COLO829 (cell line): ENCODE measurements at regions not wholly inside any gene's neighbourhood (a gene's known extent, or its start where the extent isn't known, plus 50 kb on each side); places are given as distances from the start of the nearest gene placed in this dataset.
"Not testable (repeated sequence)": the region's sequence is repeated elsewhere in the genome, so short reads cannot be mapped to it uniquely, and the experiment has no call there.

Experiments used
- DNase-seq: peaks from one replicate; pipeline ENCODE4 v3.0.0; 2012; ENCODE audit warnings: low spot score

DNA sequence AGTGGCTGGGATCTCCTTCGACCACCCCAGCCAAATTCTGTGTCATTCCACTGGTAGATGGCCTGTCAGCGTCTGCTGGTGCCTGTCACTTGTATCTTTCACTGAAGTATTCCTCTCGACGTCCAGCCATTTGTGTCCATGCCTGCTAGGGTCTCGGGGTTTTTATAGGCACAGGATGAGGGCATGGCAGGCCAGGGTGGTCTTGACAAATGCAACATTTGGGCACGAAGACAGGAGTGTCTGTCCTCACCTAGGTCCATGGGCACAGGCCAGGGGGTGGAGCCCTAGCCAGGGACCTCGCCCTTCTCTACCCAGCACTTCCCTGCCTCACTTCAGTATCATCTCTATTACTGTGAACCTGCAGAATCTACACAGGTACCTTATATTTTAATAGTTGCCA lies 2223.9 kb upstream of the ACO1 start:
- no peak for DNase-seq

DNA sequence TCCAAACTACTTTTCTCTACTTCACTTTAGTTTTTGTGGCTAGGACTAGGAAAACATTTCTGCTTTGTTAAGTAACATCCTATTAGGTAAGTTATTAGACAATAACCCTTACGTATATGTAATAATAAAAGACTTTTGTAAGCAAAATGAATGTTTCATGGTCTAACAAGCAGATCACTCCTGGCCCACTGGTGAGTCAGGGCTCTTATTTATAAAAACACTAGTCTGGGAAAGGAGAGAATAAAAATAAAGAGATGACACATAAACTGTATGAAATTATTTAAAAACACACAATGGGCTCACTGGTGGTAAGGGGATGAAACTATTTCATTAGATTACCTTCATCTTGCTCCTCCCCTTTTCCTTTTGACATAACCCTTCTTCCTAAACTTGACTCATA lies 2212.2 kb upstream of the ACO1 start:
- no peak for DNase-seq

DNA sequence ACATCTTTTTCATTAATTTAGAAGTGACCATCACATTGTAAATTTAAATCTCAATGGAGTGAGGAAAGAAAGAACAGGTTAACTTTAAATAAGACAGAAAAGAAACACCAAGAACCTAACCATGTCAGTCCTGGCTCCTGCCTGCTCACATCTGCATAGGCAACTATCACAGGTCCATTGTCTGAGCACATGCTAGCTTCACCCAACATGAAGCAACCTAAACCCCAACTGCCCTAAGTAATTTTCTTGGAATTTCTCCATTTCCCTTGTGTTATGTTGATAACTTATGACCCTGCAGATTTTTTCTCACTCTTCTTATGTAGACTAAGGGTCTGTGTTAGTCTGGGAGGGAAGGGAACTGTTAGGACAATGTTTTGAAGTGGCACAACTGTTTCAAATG lies 2205.8 kb upstream of the ACO1 start:
- no peak for DNase-seq

DNA sequence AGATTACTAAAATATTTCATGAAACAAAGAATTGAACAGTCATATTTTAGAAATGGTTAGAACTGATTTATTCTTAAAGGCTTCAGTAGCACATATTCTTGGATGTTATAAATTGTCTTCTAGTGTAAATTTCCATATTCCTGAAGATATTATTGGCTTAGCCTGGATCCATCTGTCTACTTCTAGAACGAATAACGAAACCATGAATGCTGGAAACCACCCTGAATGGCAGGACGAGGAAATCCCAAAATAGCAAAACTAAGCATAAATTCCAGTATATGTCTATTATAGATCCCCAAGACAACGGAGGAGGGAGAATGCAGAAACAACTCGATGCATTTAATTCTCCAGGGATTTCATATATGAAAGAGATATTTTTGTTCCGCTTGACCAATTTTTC lies 2191.0 kb upstream of the ACO1 start:
- DNase-seq = no peak

DNA sequence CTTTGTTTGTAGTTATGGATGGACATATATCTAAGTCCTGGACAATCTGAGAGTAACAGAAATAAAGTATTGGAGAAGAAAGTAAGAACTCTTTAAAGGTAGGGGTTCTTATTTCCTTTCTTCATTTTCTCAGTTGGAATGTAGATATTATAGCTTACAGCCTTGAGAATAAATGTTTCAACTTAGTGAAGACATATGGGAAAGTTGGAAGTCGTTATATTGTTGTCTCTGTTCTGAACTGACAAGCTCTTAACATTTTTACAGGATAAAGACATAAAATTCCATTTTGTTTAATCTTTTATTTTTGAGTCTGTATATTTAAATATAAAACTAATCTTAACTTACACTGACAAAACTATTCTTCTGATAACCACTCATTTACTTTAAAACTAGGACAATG lies 2187.5 kb upstream of the ACO1 start:
- no peak for DNase-seq

DNA sequence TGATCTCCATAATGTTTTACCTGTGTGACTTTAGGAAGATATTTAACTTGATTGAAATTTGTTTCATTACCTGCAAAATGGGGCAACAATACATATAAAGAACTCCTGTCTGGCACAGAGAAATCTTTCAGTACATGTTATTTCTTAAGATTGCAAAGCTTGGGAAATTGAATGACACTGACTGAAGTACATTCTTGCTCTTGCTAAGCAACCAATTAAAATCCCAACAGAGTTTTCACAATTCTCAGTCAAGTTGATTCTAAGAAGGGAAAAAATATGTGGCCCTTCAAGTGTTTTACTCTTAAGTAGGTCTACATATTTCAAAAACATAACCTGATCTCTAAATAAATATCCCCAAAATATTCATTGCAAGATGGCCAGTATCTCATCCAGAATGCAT lies 2187.0 kb upstream of the ACO1 start:
- DNase-seq = no peak

DNA sequence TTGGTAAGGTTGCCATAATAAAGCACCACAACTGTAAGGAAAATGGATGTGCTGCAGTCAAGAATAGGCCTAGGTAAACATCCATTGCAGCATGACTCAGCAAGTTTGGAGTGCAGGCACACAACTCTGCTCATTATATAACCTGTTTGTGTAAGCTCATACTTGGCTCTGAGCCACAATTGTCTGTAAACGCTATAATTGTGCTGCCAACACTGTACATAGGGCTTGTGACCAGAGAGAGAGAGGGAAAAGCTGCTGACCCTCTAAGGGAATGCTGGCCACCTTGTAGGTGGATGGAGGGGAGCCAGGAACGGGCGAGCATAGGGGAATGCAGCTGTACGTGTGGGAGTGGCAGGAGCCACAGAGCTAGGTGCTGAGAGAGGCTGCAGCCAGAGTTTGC lies 2186.5 kb upstream of the ACO1 start:
- DNase-seq = no peak

DNA sequence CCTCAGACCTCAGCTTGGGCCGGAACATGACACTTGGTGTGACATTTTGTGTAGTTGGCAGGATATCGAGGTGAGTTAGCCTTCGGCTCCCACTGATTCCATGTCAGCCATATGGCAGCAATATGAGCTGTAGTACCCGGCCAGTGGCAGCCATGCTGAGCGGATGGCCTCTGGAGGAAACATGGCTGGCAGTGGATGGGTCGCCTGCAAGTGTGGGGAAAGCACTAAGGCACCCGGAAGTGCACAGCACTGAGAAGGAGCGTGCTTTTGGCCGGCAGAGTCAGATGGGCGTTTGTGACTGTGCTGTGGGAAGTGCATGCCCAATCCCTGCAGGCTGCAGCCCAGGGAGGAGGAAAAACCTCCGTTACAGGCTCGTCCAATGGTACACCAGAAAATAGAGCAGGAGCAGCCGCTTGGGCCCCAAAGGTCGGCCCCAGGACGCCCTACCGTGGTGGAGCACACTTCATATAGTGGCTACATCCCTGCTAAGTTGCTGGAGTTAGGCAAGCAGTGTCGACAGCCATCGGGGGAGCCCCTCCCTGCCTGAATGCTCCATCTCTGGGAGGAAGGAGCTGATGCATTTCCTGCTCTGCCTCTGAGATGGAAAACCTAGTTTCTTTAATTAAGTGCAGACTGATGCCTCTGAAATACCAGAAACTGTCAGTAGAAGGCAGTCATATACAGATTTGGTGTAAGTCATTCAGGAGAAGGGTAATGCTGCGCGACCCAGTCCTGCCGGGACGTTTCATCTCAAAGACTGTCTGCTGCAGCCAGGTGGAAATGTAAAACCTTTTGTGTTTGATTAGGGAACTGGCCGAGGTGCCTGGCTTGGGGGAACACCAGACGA lies 2185.8 kb upstream of the ACO1 start:
- DNase-seq = no peak

DNA sequence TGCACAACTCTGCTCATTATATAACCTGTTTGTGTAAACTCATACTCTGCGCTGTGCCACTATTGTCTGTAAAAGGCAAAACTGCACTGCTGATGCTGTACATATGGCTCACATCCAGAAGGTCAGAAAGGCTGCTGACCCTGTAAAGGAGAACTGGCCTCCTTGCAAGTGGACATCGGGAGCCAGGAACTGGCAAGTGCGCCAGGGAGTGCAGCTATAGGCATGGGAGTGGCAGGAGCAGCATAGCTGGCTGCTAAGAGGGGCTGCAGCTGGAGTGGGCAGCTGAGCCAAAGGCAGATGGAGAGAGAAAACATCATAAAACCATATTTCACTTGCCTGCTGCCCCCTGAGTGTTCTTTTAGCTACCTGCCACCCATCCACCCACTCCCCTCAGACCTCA lies 2183.4 kb upstream of the ACO1 start:
- no peak for DNase-seq

DNA sequence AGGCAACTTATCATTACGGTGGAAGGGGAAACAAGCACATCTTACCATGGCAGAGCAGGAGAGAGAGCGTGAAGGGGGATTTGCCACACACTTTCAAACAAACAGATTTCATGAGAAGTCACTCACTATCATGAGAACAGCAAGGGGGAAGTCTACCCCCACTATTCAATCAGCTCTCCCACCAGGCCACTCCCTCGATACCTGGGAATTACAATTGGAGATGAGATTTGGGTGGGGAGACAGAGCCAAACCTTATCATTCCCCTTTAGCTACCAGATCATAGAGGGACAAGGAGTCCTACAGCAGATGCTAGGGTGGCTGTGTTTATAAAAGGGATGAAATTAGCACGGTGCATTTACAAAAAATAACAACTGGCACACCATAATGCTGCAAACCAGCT lies 2149.4 kb upstream of the ACO1 start:
- no peak for DNase-seq

DNA sequence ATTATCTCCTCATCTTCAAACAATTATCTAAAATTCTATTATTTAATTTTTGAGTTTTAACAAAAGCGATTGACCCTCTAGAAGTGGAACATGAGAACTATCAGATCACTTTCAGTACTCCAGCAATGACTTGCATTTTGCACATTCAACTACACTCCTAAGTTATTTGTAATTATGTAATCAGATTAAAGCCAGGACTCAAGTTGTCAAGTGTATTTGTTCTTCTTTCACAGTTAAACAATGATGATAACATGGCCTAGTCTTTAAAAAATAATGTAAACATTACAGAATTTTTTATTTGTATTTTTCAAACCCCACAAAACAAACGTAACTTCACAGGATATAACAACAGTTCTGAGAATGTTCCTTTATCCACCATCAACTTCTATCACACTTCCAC lies 2148.9 kb upstream of the ACO1 start:
- no peak for DNase-seq

DNA sequence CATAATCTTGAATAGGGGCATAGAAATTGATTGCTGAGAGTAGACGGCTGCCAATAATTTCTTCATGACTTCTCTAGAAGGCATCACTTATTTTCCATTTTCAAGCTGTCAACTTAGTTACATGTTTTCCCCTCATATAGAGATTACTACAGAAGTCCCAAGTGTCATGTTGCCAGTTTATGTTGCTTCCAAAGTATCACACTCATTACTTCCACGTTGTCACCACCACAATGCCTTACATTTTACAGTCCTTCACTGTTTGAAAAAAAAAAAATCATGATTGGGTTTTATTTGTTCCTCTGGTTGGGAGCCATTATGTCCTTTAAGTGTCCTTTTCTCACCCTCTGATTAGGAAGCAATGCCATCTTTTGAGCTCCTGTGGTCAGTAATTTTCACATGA lies 2144.6 kb upstream of the ACO1 start:
- no peak for DNase-seq

DNA sequence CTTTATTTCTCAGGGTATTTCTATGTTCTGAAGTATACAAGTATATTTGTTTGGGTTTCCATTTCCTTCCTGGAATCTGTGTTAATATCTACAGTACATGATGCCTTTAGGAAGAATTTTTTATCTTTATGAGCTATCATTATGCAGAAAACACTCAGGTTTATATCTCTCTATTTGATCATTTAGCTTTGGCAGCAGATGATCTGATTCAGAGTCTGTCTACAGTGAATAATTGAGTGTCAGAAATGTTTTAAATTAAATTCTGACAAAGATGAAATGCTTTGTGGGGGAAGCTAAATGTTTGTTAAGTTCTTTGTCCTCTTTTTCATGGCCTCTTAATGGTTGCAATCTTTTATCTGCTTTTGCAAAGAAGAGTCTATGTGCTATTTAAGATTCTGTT lies 2141.0 kb upstream of the ACO1 start:
- no peak for DNase-seq

DNA sequence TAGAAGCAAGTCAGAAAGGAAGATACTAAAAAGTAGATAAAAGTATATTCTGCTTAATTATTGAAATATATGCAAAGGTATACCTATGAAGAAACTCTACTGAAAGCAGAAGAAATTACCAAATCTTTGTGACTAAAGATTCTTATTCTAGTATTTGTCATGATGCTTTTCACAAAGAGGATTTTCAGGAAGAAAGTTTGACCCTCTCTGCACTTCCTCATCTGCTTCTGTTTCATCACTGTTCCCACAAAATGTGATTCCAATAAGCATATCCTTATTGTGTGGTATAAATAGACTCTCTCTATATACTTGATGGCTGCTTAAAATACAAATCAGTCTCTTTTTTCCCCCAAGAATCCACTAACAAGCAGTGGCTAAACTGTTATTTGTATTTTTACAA lies 2139.6 kb upstream of the ACO1 start:
- DNase-seq = no peak

DNA sequence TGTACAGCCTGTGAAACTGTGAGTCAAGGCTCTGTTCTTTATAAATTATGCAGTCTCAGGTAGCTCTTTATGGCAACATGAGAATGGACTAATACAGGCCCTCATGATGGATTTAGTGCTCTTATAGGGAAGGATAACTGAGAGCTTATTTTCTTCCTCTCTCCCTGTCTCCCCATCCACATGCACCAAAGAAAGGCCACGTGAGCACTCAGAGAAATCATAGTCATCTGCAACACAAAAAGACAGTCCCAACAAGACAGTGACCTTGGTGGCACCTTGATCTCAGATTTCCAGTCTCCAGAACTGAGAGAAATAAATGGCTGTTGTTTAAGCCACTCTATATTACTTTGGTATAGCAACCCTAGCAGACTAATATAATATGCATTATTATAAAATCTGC lies 2133.6 kb upstream of the ACO1 start:
- DNase-seq = no peak

DNA sequence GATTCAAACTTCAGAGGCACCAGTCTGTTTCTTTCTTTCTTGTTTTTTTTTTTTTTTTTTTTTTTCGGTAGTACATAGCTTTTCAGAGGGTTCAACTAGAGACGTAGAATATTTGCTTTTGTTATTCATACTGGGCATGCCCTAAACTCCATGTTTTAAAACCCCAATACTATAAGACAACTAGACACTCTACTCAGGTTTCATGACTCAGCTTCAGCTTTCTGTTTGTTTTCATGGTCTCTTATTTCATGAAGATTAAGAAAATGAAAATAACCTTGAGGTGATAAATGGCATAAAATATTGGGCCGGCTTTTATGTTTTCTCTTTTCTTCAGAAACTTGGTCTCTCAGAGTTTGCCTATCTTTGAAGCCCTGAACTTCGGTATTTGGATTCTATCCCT lies 2126.3 kb upstream of the ACO1 start:
- DNase-seq = no peak

DNA sequence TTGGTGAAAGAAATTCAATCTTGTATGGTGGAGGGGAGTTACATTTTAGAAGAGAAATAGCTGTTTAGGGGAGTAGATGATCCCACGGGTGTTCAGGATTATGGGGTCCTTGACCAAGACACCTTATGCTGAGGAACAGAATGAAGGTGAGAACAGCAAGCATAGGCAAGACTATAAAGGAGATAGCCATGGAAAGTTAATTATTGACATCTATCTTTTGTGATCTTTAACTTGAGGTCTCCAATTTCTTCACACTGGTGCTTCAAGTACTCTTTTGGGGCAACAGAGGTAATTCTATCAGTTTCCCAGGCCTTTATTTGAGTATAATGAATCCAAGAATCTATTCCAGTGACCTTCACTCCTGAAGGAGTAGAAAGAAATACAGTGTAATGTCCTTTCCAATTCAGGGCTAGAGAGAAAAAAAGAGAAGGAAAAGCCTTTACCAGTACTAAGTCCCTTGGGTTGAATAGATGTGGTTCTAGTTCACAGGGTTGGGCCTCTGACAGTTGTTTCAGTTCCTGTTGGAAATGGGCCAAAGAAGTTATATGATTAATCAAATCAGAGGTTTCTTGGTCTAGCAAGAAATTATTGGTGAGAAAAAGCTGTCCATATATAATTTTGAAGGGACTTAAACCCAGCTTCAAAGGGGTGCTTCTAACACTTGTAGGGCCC lies 2104.1 kb upstream of the ACO1 start:
- DNase-seq = no peak

DNA sequence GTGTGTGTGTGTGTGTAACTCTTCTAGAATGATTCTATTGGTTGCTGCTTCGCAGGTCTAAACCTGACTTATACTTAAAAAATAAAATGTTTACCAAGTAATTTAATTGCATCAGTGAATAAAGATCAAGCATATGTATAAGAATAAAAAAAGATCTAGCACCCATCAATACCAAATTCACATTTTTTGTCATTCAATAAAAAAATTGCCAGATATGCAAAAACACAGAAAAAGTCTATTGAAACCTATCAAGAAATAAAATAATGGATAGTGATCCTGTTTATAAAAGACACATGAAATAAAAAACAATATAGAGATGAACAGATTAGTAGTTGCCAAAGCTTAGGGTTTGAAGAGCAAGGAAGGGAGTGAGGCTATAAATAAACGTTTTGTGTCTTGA lies 2095.0 kb upstream of the ACO1 start:
- DNase-seq = no peak

DNA sequence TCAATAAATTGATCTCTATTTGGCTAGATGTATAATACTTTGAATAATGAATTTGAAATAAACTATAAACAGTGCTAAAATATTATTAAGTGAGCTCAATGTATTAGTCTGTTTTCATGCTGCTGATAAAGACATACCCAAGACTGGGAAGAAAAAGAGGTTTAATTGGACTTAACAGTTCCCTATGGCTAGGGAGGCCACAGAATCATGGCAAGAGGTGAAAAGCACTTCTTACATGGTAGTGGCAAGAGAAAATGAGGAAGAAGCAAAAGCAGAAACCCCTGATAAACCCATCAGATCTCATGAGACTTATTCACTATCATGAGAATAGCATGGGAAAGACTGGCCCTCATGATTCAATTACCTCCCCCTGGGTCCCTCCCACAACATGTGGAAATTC lies 2092.4 kb upstream of the ACO1 start:
- not testable (repeated sequence) for DNase-seq

DNA sequence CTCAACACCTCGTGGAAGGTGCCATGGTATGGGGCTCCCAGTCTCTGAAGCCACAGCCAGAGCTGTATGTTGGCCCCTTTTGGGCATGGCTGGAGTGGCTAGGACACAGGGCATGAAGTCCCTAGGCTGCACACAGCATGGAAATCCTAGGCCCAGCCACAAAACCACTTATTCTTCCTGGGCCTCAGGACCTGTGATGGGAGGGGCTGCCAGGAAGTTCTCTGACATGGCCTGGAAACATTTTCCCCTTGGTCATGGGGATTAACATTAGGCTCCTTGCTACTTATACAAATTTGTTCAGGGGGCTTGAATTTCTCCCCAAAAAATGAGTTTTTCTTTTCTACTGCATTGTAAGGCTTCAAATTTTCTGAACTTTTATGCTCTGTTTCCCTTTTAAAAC lies 2091.2 kb upstream of the ACO1 start:
- no peak for DNase-seq

DNA sequence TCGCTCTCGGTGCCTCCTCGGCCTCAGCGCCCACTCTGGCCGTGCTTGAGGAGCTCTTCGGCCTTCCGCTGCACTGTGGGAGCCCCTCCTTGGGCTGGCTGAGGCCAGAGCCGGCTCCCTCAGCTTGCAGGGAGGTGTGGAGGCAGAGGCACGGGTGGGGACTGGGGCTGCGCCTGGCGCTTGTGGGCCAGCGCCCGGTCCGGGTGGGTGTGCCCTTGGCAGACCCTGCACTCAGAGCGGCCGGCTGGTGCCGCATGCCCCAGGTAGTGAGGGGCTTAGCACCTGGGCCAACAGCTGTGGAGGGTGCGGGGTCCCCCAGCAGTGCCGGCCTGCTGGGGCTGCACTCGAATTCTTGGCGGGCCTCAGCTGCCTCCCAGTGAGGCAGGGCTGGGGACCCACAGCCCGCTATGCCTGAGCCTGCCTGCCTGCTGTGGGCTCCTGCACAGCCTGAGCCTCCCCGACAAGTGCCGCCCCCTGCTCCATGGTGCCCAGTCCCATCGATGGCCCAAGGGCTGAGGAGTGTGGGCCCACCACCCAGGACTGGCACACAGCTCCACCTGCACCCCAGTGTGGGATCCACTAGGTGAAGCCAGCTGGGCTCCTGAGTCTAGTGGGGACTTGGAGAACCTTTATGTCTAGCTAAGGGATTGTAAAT lies 2085.2 kb upstream of the ACO1 start:
- no peak for DNase-seq

DNA sequence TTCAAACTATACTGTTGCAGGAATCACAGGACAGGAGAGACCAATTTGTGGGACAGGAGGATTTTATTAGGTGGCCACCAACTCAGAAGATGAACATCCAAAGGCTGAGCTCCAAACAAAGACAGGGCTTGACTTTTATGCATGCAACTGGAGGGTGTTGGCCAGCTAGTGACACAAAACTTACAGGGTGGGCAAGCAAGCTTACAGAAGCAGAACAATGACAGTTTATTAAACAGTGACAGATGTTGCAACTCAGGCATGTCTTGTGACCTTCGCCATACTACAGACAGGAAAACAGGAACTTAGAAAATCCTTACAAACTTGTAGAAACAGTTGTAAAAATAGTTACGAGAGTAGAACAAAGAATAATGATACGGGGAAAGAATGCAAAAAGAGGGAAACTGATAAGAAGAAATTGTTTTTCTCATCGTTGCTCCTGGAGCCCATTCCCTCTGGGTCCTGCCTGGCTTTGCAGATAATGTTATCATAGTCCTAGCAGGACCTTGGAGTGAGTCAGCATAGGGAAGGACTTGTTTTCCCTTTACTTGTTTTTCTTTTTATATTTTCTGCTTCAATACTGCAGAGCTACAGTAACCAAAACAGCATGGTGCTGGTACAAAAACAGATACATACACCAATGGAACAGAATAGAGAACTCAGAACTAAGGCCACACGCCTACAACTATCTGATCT lies 2083.0 kb upstream of the ACO1 start:
- DNase-seq = no peak

DNA sequence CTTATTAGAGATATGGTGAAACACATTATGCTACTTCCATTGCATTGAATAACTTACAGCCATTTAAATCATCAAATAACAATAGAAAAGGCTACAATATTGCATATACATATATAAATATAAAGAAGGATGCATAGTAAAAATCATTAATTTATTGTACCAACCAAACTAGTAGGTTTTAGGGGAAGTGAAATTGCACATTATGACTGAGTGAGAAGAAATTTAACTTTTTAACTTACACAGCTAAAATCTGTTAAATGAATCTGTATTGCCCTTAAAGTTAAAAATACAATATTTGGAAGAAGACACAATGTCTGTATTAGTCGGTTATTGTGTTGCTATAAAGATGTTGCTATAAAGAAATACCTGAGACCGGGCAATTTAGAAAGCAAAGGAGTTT lies 2073.7 kb upstream of the ACO1 start:
- no peak for DNase-seq
